ENCODE measurements at regions not wholly inside any gene's neighbourhood (a gene's known extent, or its start where the extent isn't known, plus 50 kb on each side); places are given as distances from the start of the nearest gene placed in this dataset.

DNA sequence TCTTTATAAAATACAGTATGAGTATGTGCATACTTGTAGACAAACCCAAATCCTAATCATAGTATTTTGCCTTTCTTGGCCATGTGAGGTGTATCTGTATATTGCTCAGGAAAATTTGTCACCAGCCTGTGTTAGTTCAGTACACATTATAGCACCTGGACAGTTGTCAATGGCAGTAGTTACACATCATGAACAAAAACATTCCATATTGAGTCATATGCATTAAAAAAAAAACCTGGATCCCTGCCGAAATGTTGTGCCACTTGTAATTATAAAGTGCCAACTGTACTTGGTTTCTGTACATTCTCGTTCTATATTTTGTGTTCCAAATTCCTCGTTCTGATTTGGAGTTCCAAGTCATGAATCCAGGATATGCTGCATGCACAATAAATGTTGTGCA, 410.4 kb downstream of the INHBA start:
- no peak overlapping the region for H3K4me2 ChIP-seq (replicated peaks; ENCODE audit: low read depth, low read length, poor library complexity, severe bottlenecking)
- DNase-seq, result no peak
- intact Hi-C loops (cut with micrococcal nuclease), result no loop called here

DNA sequence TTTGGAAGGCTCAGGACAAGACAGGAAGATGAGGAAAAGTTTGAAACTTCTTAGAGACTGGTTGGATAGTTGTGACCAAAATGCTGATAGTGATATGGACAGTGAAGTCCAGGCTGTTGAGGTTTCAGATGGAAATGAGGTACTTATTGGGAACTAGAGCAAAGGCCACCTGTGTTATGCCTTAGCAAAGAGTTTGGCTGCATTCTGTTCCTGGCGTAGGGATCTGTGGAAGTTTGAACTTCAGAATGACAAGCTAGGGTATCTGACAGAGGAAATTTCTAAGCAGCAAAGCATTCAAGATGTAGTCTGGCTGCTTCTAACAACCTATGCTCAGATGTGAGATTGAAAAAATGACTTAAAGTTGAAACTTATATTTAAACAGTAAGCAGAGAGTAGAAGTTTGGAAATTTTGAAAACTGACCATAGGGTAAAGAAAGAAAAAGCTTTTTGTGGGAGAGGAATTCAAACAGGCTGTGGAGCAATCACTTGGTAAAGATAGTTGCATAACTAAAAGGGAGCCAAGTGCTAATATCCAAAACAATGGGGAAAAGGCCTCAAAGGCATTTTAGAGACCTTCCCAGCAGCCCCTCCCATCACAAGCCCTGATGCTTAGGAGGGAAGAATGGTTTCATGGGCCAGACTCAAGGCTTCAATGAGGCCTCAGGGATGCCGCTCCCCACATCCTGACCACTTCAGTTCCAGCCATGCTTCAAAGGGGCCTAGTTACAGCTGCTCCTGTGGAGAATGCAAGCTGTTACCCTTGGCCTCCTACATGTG, 415.1 kb downstream of the INHBA start:
- ChIA-PET CTCF (no interaction called here), POLR2A (no interaction called here)
- Histone ChIP-seq H3K4me3 (ENCODE audit: control extremely low read depth in 1 of 5, extremely low read depth in 1 of 5, insufficient read depth in 1 of 5, low read depth in 2 of 5, low read length in 4 of 5) (no peak overlapping the region), H3K9me3 (ENCODE audit: control extremely low read depth in 1 of 3, control insufficient read depth in 2 of 3, insufficient read depth in 1 of 3, low read length in 2 of 3) (no peaks in the 10 kb centered on the region), H3K36me3 (replicated peaks in 1 of 2; ENCODE audit: control extremely low read depth in 1 of 2, control insufficient read depth in 1 of 2, extremely low read depth in 1 of 2, insufficient read depth in 2 of 2, low read length in 1 of 2) (no peaks in the 10 kb centered on the region), H3K4me2 (replicated peaks; ENCODE audit: low read depth, low read length, poor library complexity, severe bottlenecking) (no peak overlapping the region), H3K27me3 (replicated peaks in 1 of 4; ENCODE audit: control extremely low read depth in 1 of 4, control insufficient read depth in 3 of 4, insufficient read depth in 4 of 4, low read length in 3 of 4) (no peaks in the 10 kb centered on the region), H2AFZ (ENCODE audit: insufficient read depth, low read depth, low read length, poor library complexity, severe bottlenecking) (no peak overlapping the region), H3K27ac (ENCODE audit: low read length in 2 of 2) (no peak overlapping the region), H4K20me1 (ENCODE audit: control insufficient read depth, insufficient read depth, low read length, poor library complexity, severe bottlenecking) (no peaks in the 10 kb centered on the region), H3K9ac (ENCODE audit: low read length) (no peak overlapping the region), H3K4me1 (ENCODE audit: control insufficient read depth in 2 of 2, insufficient read depth in 2 of 2, low read length in 2 of 2) (no peaks in the 10 kb centered on the region), H3K79me2 (ENCODE audit: control insufficient read depth, insufficient read depth, low read length) (no peaks in the 10 kb centered on the region)
- 84% methylated on average over 2 of the region's 2 CpGs for WGBS (ENCODE audit: insufficient coverage)
- Mint-ChIP-seq H3K9me3 (ENCODE audit: insufficient read depth) (peaks cover 3% of the 10 kb centered on the region), H3K27me3 (peaks cover 4% of the 10 kb centered on the region), H3K4me3 (no peak overlapping the region), H3K4me1 (no peaks in the 10 kb centered on the region), H3K27ac (no peak overlapping the region)
- ATAC-seq (ENCODE audit: low read depth), result no peak
- TF ChIP-seq EZH2 (IDR thresholded peaks at IDR 0.05; ENCODE audit: borderline replicate concordance, insufficient read depth, low read depth, low read length, poor library complexity, severe bottlenecking), result no peak
- TF ChIP-seq, protein P1, sequence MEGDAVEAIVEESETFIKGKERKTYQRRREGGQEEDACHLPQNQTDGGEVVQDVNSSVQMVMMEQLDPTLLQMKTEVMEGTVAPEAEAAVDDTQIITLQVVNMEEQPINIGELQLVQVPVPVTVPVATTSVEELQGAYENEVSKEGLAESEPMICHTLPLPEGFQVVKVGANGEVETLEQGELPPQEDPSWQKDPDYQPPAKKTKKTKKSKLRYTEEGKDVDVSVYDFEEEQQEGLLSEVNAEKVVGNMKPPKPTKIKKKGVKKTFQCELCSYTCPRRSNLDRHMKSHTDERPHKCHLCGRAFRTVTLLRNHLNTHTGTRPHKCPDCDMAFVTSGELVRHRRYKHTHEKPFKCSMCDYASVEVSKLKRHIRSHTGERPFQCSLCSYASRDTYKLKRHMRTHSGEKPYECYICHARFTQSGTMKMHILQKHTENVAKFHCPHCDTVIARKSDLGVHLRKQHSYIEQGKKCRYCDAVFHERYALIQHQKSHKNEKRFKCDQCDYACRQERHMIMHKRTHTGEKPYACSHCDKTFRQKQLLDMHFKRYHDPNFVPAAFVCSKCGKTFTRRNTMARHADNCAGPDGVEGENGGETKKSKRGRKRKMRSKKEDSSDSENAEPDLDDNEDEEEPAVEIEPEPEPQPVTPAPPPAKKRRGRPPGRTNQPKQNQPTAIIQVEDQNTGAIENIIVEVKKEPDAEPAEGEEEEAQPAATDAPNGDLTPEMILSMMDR (IDR thresholded peaks at IDR 0.05), result no peak
- DNase-seq, result no peak
- intact Hi-C loops (cut with micrococcal nuclease), result no loop called here

More for the DNA sequence above, 410.4 kb downstream of the INHBA start:
- ChIA-PET CTCF (no interaction called here), POLR2A (no interaction called here)
- Mint-ChIP-seq H3K4me3 (no peak overlapping the region), H3K4me1 (no peaks in the 10 kb centered on the region), H3K9me3 (ENCODE audit: insufficient read depth) (no peaks in the 10 kb centered on the region), H3K27ac (no peak overlapping the region), H3K27me3 (no peaks in the 10 kb centered on the region)
- Histone ChIP-seq H3K4me1 (ENCODE audit: control insufficient read depth in 2 of 2, insufficient read depth in 2 of 2, low read length in 2 of 2) (no peaks in the 10 kb centered on the region), H3K9me3 (ENCODE audit: control extremely low read depth in 1 of 3, control insufficient read depth in 2 of 3, insufficient read depth in 1 of 3, low read length in 2 of 3) (no peaks in the 10 kb centered on the region), H3K9ac (ENCODE audit: low read length) (no peak overlapping the region), H4K20me1 (ENCODE audit: control insufficient read depth, insufficient read depth, low read length, poor library complexity, severe bottlenecking) (no peaks in the 10 kb centered on the region), H3K27me3 (replicated peaks in 1 of 4; ENCODE audit: control extremely low read depth in 1 of 4, control insufficient read depth in 3 of 4, insufficient read depth in 4 of 4, low read length in 3 of 4) (no peaks in the 10 kb centered on the region), H3K36me3 (replicated peaks in 1 of 2; ENCODE audit: control extremely low read depth in 1 of 2, control insufficient read depth in 1 of 2, extremely low read depth in 1 of 2, insufficient read depth in 2 of 2, low read length in 1 of 2) (no peaks in the 10 kb centered on the region), H3K4me3 (ENCODE audit: control extremely low read depth in 1 of 5, extremely low read depth in 1 of 5, insufficient read depth in 1 of 5, low read depth in 2 of 5, low read length in 4 of 5) (no peak overlapping the region), H2AFZ (ENCODE audit: insufficient read depth, low read depth, low read length, poor library complexity, severe bottlenecking) (no peak overlapping the region), H3K79me2 (ENCODE audit: control insufficient read depth, insufficient read depth, low read length) (no peaks in the 10 kb centered on the region), H3K27ac (ENCODE audit: low read length in 2 of 2) (no peak overlapping the region)
- WGBS (ENCODE audit: insufficient coverage), result no CpG with 5 or more reads among the region's 3 CpGs
- ATAC-seq (ENCODE audit: low read depth), result no peak
- no peak for TF ChIP-seq EZH2 (IDR thresholded peaks at IDR 0.05; ENCODE audit: borderline replicate concordance, insufficient read depth, low read depth, low read length, poor library complexity, severe bottlenecking)
- TF ChIP-seq, protein P1 (IDR thresholded peaks at IDR 0.05), result no peak
